Gastroesophageal sphincter (tissue), 2 donors: ENCODE measurements at regions not wholly inside any gene's neighbourhood (a gene's known extent, or its start where the extent isn't known, plus 50 kb on each side); places are given as distances from the start of the nearest gene placed in this dataset.

Experiments
- POLR2A ChIP-seq, 2 donors: fragments of 450-650 bp; IDR thresholded peaks; one replicate each; pipeline ENCODE4 v1.6.1; 2017; ENCODE audit warnings: antibody characterized with exemption in 2 of 2, mild to moderate bottlenecking in 2 of 2, moderate library complexity in 1 of 2
- POLR2AphosphoS5 ChIP-seq: sonication (generic); formaldehyde crosslinking; IDR thresholded peaks from one replicate; pipeline ENCODE4 v1.6.1; 2017; ENCODE audit warnings: antibody characterized with exemption

DNA sequence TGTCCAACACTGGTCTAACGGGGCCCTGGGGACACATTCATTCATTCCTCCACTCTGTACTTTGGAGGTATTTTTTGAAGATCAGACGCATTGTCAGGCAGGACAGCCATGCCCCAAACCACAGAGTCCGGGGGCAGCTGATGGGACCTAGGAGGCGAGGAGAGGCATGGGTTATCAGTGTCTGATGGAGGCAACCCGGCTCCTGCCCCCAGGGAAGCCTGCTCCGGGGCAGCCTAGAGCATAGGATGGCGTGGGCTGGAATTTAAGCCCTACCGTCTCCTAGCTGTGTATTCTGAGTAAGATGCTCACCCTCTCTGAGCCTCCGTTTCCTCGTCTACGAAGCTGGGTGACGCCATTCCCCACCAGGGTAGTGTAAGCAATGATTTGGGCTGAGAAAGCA lies 55.4 kb upstream of the ELN start:
- TF ChIP-seq POLR2AphosphoS5 (no peak), POLR2A (IDR thresholded peaks at IDR 0.05) (no peak)
